Keratinocyte (primary cell): ENCODE measurements at regions not wholly inside any gene's neighbourhood (a gene's known extent, or its start where the extent isn't known, plus 50 kb on each side); places are given as distances from the start of the nearest gene placed in this dataset.

Experiments used
- CTCF ChIP-seq, 3 experiments: IDR thresholded peaks in 1 of 3; conservative IDR thresholded peaks in 1 of 3; optimal IDR thresholded peaks in 1 of 3; 2 replicates in 2 of 3; 3 replicates in 1 of 3; pipeline versions ENCODE3 to v1.5.1; 2011; ENCODE audit warnings: low read length in 3 of 3, mild to moderate bottlenecking in 3 of 3, moderate library complexity in 2 of 3, control low read depth in 1 of 3, inconsistent platforms in 1 of 3; ENCODE audit not compliant: insufficient read depth in 2 of 3; ENCODE audit errors: extremely low read depth in 1 of 3
- EZH2 ChIP-seq: IDR thresholded peaks from one replicate; pipeline ENCODE4 v1.6.1; 2012; ENCODE audit warnings: inconsistent platforms, mild to moderate bottlenecking, low read length, moderate library complexity

GRCh38 chr18:38944446-38945024 lies 1378.9 kb upstream of the CELF4 start:
- TF ChIP-seq CTCF (optimal IDR thresholded peaks at IDR 0.05 in 1 of 3, IDR thresholded peaks at IDR 0.05 in 1 of 3, conservative IDR thresholded peaks at IDR 0.05 in 1 of 3; ENCODE audit: extremely low read depth in 1 of 3, insufficient read depth in 2 of 3, low read length in 3 of 3) (no peak), EZH2 (no peak)
